Immature natural killer cell (primary cell): ENCODE measurements at regions not wholly inside any gene's neighbourhood (a gene's known extent, or its start where the extent isn't known, plus 50 kb on each side); places are given as distances from the start of the nearest gene placed in this dataset.

Experiments
- DNase-seq, 3 donors: peaks; one replicate each; pipeline ENCODE4 v3.0.0; 2022; ENCODE audit warnings: mixed read lengths in 1 of 3
- H3K27ac Mint-ChIP-seq, 6 donors: one replicate each; pipeline ENCODE4 v1.8.0; 2020; ENCODE audit warnings: mixed read lengths in 6 of 6, mild to moderate bottlenecking in 5 of 6, inconsistent platforms in 4 of 6, moderate library complexity in 3 of 6
- H3K27me3 Mint-ChIP-seq, 3 donors: one replicate each; pipeline ENCODE4 v1.8.0; 2020 to 2021; ENCODE audit warnings: low read depth in 3 of 3, mild to moderate bottlenecking in 3 of 3, mixed read lengths in 3 of 3, moderate library complexity in 3 of 3, inconsistent platforms in 1 of 3
- H3K36me3 Mint-ChIP-seq, 3 donors: one replicate each; pipeline ENCODE4 v1.8.0; 2020; ENCODE audit warnings: mixed read lengths in 3 of 3, inconsistent platforms in 2 of 3, mild to moderate bottlenecking in 2 of 3
- H3K4me1 Mint-ChIP-seq, 2 donors: one replicate each; pipeline ENCODE4 v1.8.0; 2020; ENCODE audit warnings: inconsistent platforms in 2 of 2, mild to moderate bottlenecking in 2 of 2, mixed read lengths in 2 of 2, moderate library complexity in 1 of 2
- H3K4me3 Mint-ChIP-seq, 5 donors: one replicate each; pipeline ENCODE4 v1.8.0; 2020; ENCODE audit warnings: mild to moderate bottlenecking in 5 of 5, mixed read lengths in 5 of 5, inconsistent platforms in 3 of 5, moderate library complexity in 3 of 5
- H3K9me3 Mint-ChIP-seq, 6 donors: one replicate each; pipeline ENCODE4 v1.8.0; 2020; ENCODE audit warnings: mild to moderate bottlenecking in 6 of 6, mixed read lengths in 6 of 6, inconsistent platforms in 4 of 6, moderate library complexity in 3 of 6

GRCh38 chr2:23246992-23247683 is 137.8 kb upstream of the KLHL29 start:
- no peak overlapping the region for H3K27ac Mint-ChIP-seq

GRCh38 chr2:23248667-23249066 is 136.3 kb upstream of the KLHL29 start:
- H3K9me3 Mint-ChIP-seq: peaks cover 0 to 3% (median 0%) of the 10 kb centered on the region in 6 donors
- no peaks in the 10 kb centered on the region for H3K4me1 Mint-ChIP-seq
- H3K27me3 Mint-ChIP-seq: peaks cover 1 to 9% (median 6%) of the 10 kb centered on the region in 3 donors
- no peak for DNase-seq
- no peak overlapping the region for H3K4me3 Mint-ChIP-seq
- H3K36me3 Mint-ChIP-seq: no peaks in the 10 kb centered on the region
- no peak overlapping the region for H3K27ac Mint-ChIP-seq

More at GRCh38 chr2:23246992-23247683, 137.8 kb upstream of the KLHL29 start:
- no peak for DNase-seq
- Mint-ChIP-seq H3K4me1 (no peaks in the 10 kb centered on the region), H3K27me3 (peaks cover 3 to 7% (median 4%) of the 10 kb centered on the region in 3 donors), H3K36me3 (no peaks in the 10 kb centered on the region), H3K4me3 (no peak overlapping the region), H3K9me3 (peaks cover 0 to 3% (median 0%) of the 10 kb centered on the region in 6 donors)

GRCh38 chr2:23249348-23249747 is 135.6 kb upstream of the KLHL29 start:
- Mint-ChIP-seq H3K4me3 (no peak overlapping the region), H3K27me3 (peaks cover 1 to 9% (median 6%) of the 10 kb centered on the region in 3 donors), H3K27ac (no peak overlapping the region), H3K9me3 (peaks cover 0 to 3% (median 0%) of the 10 kb centered on the region in 6 donors), H3K4me1 (no peaks in the 10 kb centered on the region), H3K36me3 (no peaks in the 10 kb centered on the region)
- no peak for DNase-seq

- H3K4me1 Mint-ChIP-seq: no peaks in the 10 kb centered on the region
- H3K27me3 Mint-ChIP-seq: peaks cover 1 to 9% (median 6%) of the 10 kb centered on the region in 3 donors
- H3K27ac Mint-ChIP-seq: no peak overlapping the region
- peaks cover 0 to 3% (median 0%) of the 10 kb centered on the region in 6 donors for H3K9me3 Mint-ChIP-seq
- DNase-seq: no peak
- H3K36me3 Mint-ChIP-seq: no peaks in the 10 kb centered on the region
- no peak overlapping the region for H3K4me3 Mint-ChIP-seq
These were observed 134.6 kb upstream of the KLHL29 start for GRCh38 chr2:23250371-23250770.

- Mint-ChIP-seq H3K4me1 (no peaks in the 10 kb centered on the region), H3K4me3 (no peak overlapping the region), H3K27ac (no peak overlapping the region), H3K9me3 (no peaks in the 10 kb centered on the region), H3K36me3 (no peaks in the 10 kb centered on the region), H3K27me3 (peaks cover 2 to 3% (median 2%) of the 10 kb centered on the region in 3 donors)
- no peak for DNase-seq
These were observed 128.3 kb upstream of the KLHL29 start for GRCh38 chr2:23256643-23257042.

GRCh38 chr2:23260621-23261020 is 124.4 kb upstream of the KLHL29 start:
- DNase-seq: no peak
- H3K36me3 Mint-ChIP-seq: no peaks in the 10 kb centered on the region
- no peaks in the 10 kb centered on the region for H3K4me1 Mint-ChIP-seq
- peaks cover 0 to 8% (median 3%) of the 10 kb centered on the region in 3 donors for H3K27me3 Mint-ChIP-seq
- peak overlapping the region in 1 of 5 donors; percentile 27 for H3K4me3 Mint-ChIP-seq
- peaks cover 0 to 2% (median 0%) of the 10 kb centered on the region in 6 donors for H3K9me3 Mint-ChIP-seq
- H3K27ac Mint-ChIP-seq: no peak overlapping the region

- peaks cover 0 to 9% (median 4%) of the 10 kb centered on the region in 3 donors for H3K27me3 Mint-ChIP-seq
- H3K27ac Mint-ChIP-seq: no peak overlapping the region
- H3K9me3 Mint-ChIP-seq: peaks cover 0 to 5% (median 0%) of the 10 kb centered on the region in 6 donors
- H3K36me3 Mint-ChIP-seq: no peaks in the 10 kb centered on the region
- no peaks in the 10 kb centered on the region for H3K4me1 Mint-ChIP-seq
- DNase-seq: no peak
- H3K4me3 Mint-ChIP-seq: no peak overlapping the region
These were observed 116.3 kb upstream of the KLHL29 start for GRCh38 chr2:23268467-23269263.

GRCh38 chr2:23269747-23270146 is 115.2 kb upstream of the KLHL29 start:
- Mint-ChIP-seq H3K9me3 (peaks cover 0 to 3% (median 0%) of the 10 kb centered on the region in 6 donors), H3K4me1 (no peaks in the 10 kb centered on the region), H3K36me3 (no peaks in the 10 kb centered on the region), H3K27ac (no peak overlapping the region), H3K4me3 (no peak overlapping the region), H3K27me3 (peaks cover 0 to 9% (median 4%) of the 10 kb centered on the region in 3 donors)
- DNase-seq: no peak

GRCh38 chr2:23270810-23271209 is 114.2 kb upstream of the KLHL29 start:
- DNase-seq: no peak

GRCh38 chr2:23271230-23271629 is 113.7 kb upstream of the KLHL29 start:
- H3K4me1 Mint-ChIP-seq: no peaks in the 10 kb centered on the region
- no peaks in the 10 kb centered on the region for H3K36me3 Mint-ChIP-seq
- H3K27ac Mint-ChIP-seq: no peak overlapping the region
- H3K27me3 Mint-ChIP-seq: peaks cover 4 to 9% (median 4%) of the 10 kb centered on the region in 3 donors
- H3K9me3 Mint-ChIP-seq: peaks cover 0 to 3% (median 0%) of the 10 kb centered on the region in 6 donors
- H3K4me3 Mint-ChIP-seq: no peak overlapping the region
- DNase-seq: no peak

More at GRCh38 chr2:23270810-23271209, 114.2 kb upstream of the KLHL29 start:
- Mint-ChIP-seq H3K4me1 (no peaks in the 10 kb centered on the region), H3K9me3 (peaks cover 0 to 3% (median 0%) of the 10 kb centered on the region in 6 donors), H3K27ac (no peak overlapping the region), H3K36me3 (no peaks in the 10 kb centered on the region), H3K27me3 (peaks cover 4 to 9% (median 4%) of the 10 kb centered on the region in 3 donors), H3K4me3 (no peak overlapping the region)

GRCh38 chr2:23273786-23274185 is 111.2 kb upstream of the KLHL29 start:
- peaks cover 0 to 5% (median 0%) of the 10 kb centered on the region in 6 donors for H3K9me3 Mint-ChIP-seq
- H3K4me1 Mint-ChIP-seq: no peaks in the 10 kb centered on the region
- no peak overlapping the region for H3K27ac Mint-ChIP-seq
- H3K4me3 Mint-ChIP-seq: no peak overlapping the region
- no peak for DNase-seq
- no peaks in the 10 kb centered on the region for H3K36me3 Mint-ChIP-seq
- H3K27me3 Mint-ChIP-seq: peaks cover 4 to 12% (median 6%) of the 10 kb centered on the region in 3 donors

- no peaks in the 10 kb centered on the region for H3K4me1 Mint-ChIP-seq
- H3K9me3 Mint-ChIP-seq: peaks cover 0 to 8% (median 0%) of the 10 kb centered on the region in 6 donors
These were observed 104.6 kb upstream of the KLHL29 start for GRCh38 chr2:23280401-23280800.

GRCh38 chr2:23283653-23284052 is 101.3 kb upstream of the KLHL29 start:
- no peak overlapping the region for H3K27ac Mint-ChIP-seq
- no peak overlapping the region for H3K4me3 Mint-ChIP-seq
- peaks cover 0 to 2% (median 2%) of the 10 kb centered on the region in 3 donors for H3K27me3 Mint-ChIP-seq
- no peaks in the 10 kb centered on the region for H3K36me3 Mint-ChIP-seq
- DNase-seq: no peak
- peaks cover 0 to 7% (median 0%) of the 10 kb centered on the region in 6 donors for H3K9me3 Mint-ChIP-seq
- no peaks in the 10 kb centered on the region for H3K4me1 Mint-ChIP-seq

More at GRCh38 chr2:23280401-23280800, 104.6 kb upstream of the KLHL29 start:
- H3K27me3 Mint-ChIP-seq: peaks cover 2 to 7% (median 3%) of the 10 kb centered on the region in 3 donors
- H3K36me3 Mint-ChIP-seq: no peaks in the 10 kb centered on the region
- no peak overlapping the region for H3K27ac Mint-ChIP-seq
- DNase-seq: no peak
- H3K4me3 Mint-ChIP-seq: no peak overlapping the region
